ENCODE measurements at regions not wholly inside any gene's neighbourhood (a gene's known extent, or its start where the extent isn't known, plus 50 kb on each side); places are given as distances from the start of the nearest gene placed in this dataset.
A peak's percentile ranks its signal among the peaks of the same experiment; 100 is the strongest.

DNA sequence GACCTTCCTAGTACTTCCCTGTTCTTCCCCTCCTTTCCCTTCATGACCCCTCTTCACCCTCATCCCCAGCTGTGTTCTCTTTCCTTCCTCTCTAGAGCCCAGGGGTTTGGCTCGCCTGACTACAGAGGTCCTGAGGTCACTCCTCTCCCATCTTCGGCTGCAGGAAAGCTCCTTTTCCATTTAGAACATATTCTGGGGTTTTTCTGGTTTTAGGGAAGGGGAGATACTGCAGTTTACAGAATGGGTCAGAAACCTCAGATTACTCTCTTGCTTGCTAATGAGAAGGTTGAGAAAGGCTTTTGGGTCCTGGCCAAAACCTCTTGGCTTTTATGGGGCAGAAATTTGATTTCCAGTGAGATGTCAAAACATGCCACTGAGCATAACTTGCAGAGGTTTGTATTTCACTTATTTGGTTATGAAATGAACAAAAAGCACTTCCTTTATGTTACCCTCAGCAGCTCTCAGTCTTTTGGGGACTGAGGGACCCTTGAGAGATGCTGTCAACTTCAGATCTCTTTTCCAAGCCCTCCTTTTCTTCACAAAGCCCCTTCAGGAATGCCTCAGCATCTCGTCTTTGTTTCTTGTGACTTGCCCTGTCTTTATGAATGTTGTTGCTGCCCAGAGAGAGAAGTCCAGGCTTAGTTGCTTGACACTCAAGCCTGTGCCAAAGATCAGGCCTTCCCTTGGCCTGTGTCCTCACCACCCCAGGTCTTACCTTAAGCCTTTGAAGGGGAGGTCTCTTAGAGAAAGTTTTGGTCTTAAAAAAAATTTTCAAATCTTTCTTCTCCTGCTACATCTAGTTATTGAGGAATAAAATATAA is 121.7 kb upstream of the TPM1 start:
- DNase-seq (ENCODE audit: low spot score) = no peak

DNA sequence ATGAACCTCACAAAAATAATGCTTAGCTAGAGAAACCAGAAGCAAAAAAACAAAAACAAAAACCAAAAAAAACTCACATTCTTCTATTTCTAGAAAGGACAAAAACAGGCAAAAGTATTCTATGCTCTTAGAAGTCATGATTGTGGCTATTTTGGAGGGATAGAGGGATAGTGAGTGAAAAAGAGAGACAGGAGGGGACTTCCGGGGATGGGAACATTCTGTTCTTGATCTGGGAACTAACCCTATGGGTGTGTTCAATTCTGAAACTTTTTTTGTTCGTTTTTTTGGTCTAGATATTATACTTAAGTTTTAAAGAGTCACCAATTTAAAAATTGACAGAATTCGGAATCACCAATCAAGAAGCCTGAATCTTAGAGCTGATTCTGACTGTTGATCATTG is 120.0 kb upstream of the TPM1 start:
- no peak for DNase-seq (ENCODE audit: low spot score)

GRCh38 chr15:62925875-62926274 is 116.7 kb upstream of the TPM1 start:
- no peak for DNase-seq (ENCODE audit: low spot score)

- DNase-seq (ENCODE audit: low spot score) = no peak
Measured at GRCh38 chr15:62927196-62927595, 115.4 kb upstream of the TPM1 start.

- no peak for DNase-seq (ENCODE audit: low spot score)
Measured at GRCh38 chr15:62927836-62928235, 114.7 kb upstream of the TPM1 start.

GRCh38 chr15:62928242-62928999 is 114.1 kb upstream of the TPM1 start:
- peak; percentile 57 for DNase-seq (ENCODE audit: low spot score)

DNA sequence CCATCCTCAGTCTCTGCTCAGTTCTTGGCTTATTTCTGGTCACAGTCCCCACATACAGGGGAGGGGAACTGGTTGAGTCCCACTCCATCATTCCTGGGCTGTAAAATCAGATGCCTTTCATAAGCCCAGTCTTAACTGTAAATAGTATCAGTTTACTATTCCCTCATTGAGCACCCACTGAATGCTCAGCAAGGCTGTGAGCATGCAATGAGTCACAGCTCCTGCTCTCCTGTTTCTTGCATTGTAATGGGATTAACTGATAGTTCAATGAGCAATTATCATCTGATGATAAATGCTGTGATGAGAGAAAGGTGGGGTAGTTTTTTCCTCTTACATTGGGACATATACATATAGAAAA is 113.6 kb upstream of the TPM1 start:
- peak; percentile 53 for DNase-seq (ENCODE audit: low spot score)

GRCh38 chr15:62931650-62932049 is 110.9 kb upstream of the TPM1 start:
- no peak for DNase-seq (ENCODE audit: low spot score)

DNA sequence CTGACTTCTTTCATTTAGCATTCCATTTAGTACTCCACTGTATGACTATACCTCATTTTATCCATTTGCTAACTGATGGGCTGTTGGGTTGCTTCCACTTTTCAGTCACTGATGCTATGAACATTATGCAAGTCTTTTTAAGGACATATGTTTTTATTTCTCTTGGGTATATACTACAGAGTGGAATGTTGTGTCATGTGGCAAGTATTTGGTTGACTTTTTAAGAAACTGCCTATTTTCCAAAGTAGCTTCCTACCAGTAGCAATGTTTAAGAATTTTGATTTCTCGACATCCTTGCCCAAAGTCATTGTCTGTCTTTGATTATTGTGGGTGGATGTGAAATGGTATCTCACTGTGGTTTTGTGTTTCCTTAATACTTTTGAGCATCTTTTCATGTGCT is 110.1 kb upstream of the TPM1 start:
- DNase-seq (ENCODE audit: low spot score) = no peak

GRCh38 chr15:62933386-62933785 is 109.2 kb upstream of the TPM1 start:
- no peak for DNase-seq (ENCODE audit: low spot score)

GRCh38 chr15:62934236-62934971 is 108.1 kb upstream of the TPM1 start:
- no peak for DNase-seq (ENCODE audit: low spot score)

- DNase-seq (ENCODE audit: low spot score) = no peak
Measured at GRCh38 chr15:62935300-62936081, 107.1 kb upstream of the TPM1 start.

- DNase-seq (ENCODE audit: low spot score) = no peak
Measured at GRCh38 chr15:62938825-62939224, 103.7 kb upstream of the TPM1 start.

GRCh38 chr15:62940093-62940754 is 102.3 kb upstream of the TPM1 start:
- DNase-seq (ENCODE audit: low spot score) = no peak

DNA sequence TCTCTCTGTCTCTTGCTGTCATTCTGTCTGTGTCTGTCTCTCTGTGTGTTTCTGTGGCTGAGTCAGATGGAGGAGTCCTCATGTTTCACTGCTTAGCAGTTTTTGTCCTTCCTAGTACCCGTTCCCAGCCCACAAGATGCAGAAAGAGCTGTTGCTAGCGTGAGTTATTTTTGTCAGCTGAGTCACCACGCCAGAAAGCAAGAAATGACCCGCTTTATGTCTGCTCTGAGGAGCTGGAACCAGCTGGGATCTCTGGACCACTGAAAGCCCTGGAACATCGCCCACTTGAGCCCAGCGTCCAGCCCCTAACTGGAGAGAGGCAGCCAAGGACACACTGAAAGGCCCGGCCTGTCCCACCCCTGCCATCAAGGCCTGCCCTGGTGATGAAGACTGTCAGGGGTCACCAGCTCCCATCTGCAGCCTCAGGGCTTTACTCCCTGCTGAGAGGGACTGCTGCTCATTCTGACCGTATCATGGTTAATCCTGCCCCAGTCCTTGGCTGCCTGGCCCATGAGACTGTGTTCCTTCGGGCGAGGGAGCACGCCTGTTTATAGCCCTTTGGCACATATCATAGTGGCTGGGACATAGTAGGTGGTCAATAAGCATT is 101.7 kb upstream of the TPM1 start:
- peak; percentile 51 for DNase-seq (ENCODE audit: low spot score)

GRCh38 chr15:62941699-62942098 is 100.8 kb upstream of the TPM1 start:
- DNase-seq (ENCODE audit: low spot score) = no peak

DNA sequence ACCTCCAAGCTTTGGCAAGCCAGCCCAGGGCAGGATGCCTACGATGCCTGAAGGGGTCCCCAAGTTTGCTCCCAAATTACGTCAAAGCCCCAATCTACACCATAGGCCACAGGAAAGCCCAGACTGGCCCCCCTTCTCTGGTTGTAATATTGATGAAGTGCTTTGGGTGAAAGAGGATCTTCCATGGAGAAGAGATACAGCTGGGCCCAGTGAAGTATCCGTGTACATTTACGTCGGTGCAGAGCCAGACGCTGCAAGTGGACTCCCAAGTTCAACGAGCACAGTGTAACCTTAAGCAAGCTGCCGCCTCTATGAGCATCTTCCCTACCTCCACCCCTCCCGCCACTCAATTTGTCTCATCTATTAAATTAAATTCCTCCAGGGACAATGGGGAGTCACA is 100.1 kb upstream of the TPM1 start:
- DNase-seq (ENCODE audit: low spot score) = no peak

DNA sequence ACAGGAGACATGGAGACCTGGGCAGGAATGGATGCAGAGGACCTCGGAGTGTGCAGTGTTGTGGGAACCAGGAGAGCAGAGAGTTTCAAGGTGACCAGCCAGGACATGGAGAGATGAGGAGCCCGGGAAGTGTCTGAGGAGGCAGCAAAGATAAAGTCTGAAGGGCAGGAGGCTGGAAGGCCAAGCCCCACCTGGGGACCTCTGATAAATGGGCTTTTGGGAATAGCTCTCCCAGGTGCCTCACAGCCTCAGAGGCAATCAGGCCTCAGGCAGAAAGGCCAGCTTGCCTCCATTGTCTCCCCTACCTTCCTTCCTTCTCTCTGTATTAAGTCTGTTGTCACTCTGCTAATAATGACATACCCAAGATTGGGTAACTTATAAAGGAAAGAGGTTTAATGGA is 97.5 kb upstream of the TPM1 start:
- DNase-seq (ENCODE audit: low spot score) = no peak

GRCh38 chr15:62945760-62946159 is 96.8 kb upstream of the TPM1 start:
- no peak for DNase-seq (ENCODE audit: low spot score)

DNA sequence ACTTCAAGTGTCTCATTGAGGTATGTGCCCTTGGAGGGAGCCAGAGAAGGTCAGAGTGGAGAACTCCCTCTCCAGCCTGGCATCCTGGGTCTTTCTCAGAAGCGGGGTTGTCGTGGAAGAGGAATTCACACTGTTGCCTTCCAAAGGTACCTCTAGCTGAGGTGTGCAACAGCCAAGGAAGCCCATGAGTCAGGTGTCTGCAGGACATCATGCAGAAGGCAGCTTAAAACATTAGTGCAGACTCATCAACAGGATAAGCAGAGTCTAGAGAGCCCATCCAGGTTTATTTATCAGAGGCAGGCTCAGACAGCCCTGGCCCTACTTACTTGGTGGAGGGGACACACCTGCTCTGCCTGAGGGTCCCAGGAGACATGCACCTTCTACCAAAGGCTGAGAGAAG is 95.6 kb upstream of the TPM1 start:
- no peak for DNase-seq (ENCODE audit: low spot score)

GRCh38 chr15:62950462-62950931 is 92.0 kb upstream of the TPM1 start:
- no peak for DNase-seq (ENCODE audit: low spot score)
